IMR-90 (cell line): ENCODE measurements at regions not wholly inside any gene's neighbourhood (a gene's known extent, or its start where the extent isn't known, plus 50 kb on each side); places are given as distances from the start of the nearest gene placed in this dataset.

Experiments
- ATAC-seq: fragments of 200-7000 bp; cut with Tn5 transposase; 2 replicates; pipeline ENCODE4 v1.9.1; 2020; ENCODE audit warnings: low read depth, mild to moderate bottlenecking, moderate library complexity
- BruUV-seq: library from RNA; stranded (reverse); fragments of 400-500 nt; replicated peaks from 2 replicates; lab custom pipeline; 2021; lab: Mats Ljungman, UMichigan
- CTCF ChIA-PET: fragments of 300-600 bp; formaldehyde crosslinking; extraction: SDS; loops from one replicate; lab custom pipeline; 2021; ENCODE audit warnings: antibody characterized with exemption; lab: Yijun Ruan, JAX
- POLR2A ChIA-PET: fragments of 300-600 bp; sonication (Branson Sonifier 250); formaldehyde crosslinking; loops from one replicate; lab custom pipeline; 2022; ENCODE audit warnings: antibody characterized with exemption; ENCODE audit not compliant: unreplicated experiment; lab: Charles Lee
- DNase-seq: peaks from one replicate; pipeline ENCODE4 v3.0.0; 2013
- H2AFZ ChIP-seq: replicated peaks from 2 replicates; pipeline ENCODE3; 2013; ENCODE audit warnings: low read length, mild to moderate bottlenecking; ENCODE audit not compliant: poor library complexity
- H2AK5ac ChIP-seq: 2 replicates; pipeline ENCODE4 v1.6.1; 2013; ENCODE audit warnings: low read depth, low read length, inconsistent platforms
- H2AK9ac ChIP-seq: replicated peaks from 2 replicates; pipeline ENCODE3; 2013; ENCODE audit warnings: mild to moderate bottlenecking, low read depth, low read length, moderate library complexity; ENCODE audit not compliant: poor library complexity
- H2BK120ac ChIP-seq: 2 replicates; pipeline ENCODE4 v1.6.1; 2013; ENCODE audit warnings: low read depth, low read length, inconsistent platforms
- H2BK15ac ChIP-seq: 3 replicates; pipeline ENCODE4 v1.6.1; 2013; ENCODE audit warnings: low read depth, low read length, inconsistent platforms
- H2BK20ac ChIP-seq: 2 replicates; pipeline ENCODE4 v1.6.1; 2013; ENCODE audit warnings: low read depth, mild to moderate bottlenecking, inconsistent platforms, low read length, moderate library complexity
- H2BK5ac ChIP-seq: 2 replicates; pipeline ENCODE4 v1.6.1; 2013; ENCODE audit warnings: mild to moderate bottlenecking, low read depth, low read length, inconsistent platforms; ENCODE audit not compliant: poor library complexity, severe bottlenecking
- H3K14ac ChIP-seq: replicated peaks from 2 replicates; pipeline ENCODE4 v1.6.1; 2013; ENCODE audit warnings: low read depth, low read length, inconsistent platforms
- H3K18ac ChIP-seq: 2 replicates; pipeline ENCODE4 v1.6.1; 2013; ENCODE audit warnings: low read depth, low read length, control low read depth
- H3K23ac ChIP-seq: 2 replicates; pipeline ENCODE4 v1.6.1; 2013; ENCODE audit warnings: low read depth, low read length, inconsistent platforms
- H3K27ac ChIP-seq: 2 replicates; pipeline ENCODE4 v1.5.1; 2013; ENCODE audit warnings: mild to moderate bottlenecking, control low read depth, low read length; ENCODE audit not compliant: insufficient read depth
- H3K27me3 ChIP-seq: 2 replicates; pipeline ENCODE4 v1.6.1; 2013; ENCODE audit warnings: low read length; ENCODE audit not compliant: control insufficient read depth, insufficient read depth
- H3K36me3 ChIP-seq: 2 replicates; pipeline ENCODE4 v1.6.1; 2013; ENCODE audit warnings: low read length, mixed read lengths; ENCODE audit not compliant: control insufficient read depth, insufficient read depth
- H3K4ac ChIP-seq: 2 replicates; pipeline ENCODE4 v1.6.1; 2013; ENCODE audit warnings: low read depth, low read length, inconsistent platforms
- H3K4me1 ChIP-seq: 2 replicates; pipeline ENCODE4 v1.6.1; 2013; ENCODE audit warnings: low read length, mixed read lengths; ENCODE audit not compliant: control insufficient read depth, insufficient read depth
- H3K4me2 ChIP-seq: 2 replicates; pipeline ENCODE4 v1.6.1; 2013; ENCODE audit warnings: low read depth, mild to moderate bottlenecking, control low read depth, low read length, moderate library complexity
- H3K4me3 ChIP-seq: 2 replicates; pipeline ENCODE4 v1.5.1; 2013; ENCODE audit warnings: low read depth, mild to moderate bottlenecking, control low read depth, low read length, moderate library complexity; ENCODE audit not compliant: insufficient read depth
- H3K56ac ChIP-seq: 2 replicates; pipeline ENCODE4 v1.6.1; 2013; ENCODE audit warnings: low read length, inconsistent platforms; ENCODE audit not compliant: insufficient read depth; ENCODE audit errors: extremely low read depth
- H3K79me1 ChIP-seq, 2 experiments: 2 replicates each; pipeline ENCODE4 v1.6.1; 2013; ENCODE audit warnings: low read length in 2 of 2, inconsistent platforms in 1 of 2, low read depth in 1 of 2
- H3K9ac ChIP-seq: 2 replicates; pipeline ENCODE4 v1.6.1; 2013; ENCODE audit warnings: low read depth, low read length, control low read depth
- H3K9me1 ChIP-seq: 2 replicates; pipeline ENCODE4 v1.6.1; 2013; ENCODE audit warnings: low read length, inconsistent platforms; ENCODE audit not compliant: insufficient read depth
- H3K9me3 ChIP-seq: 2 replicates; pipeline ENCODE4 v1.6.1; 2013; ENCODE audit warnings: low read length; ENCODE audit not compliant: control insufficient read depth, insufficient read depth
- H4K20me1 ChIP-seq: 2 replicates; pipeline ENCODE4 v1.6.1; 2013; ENCODE audit warnings: low read length, inconsistent platforms; ENCODE audit not compliant: insufficient read depth
- H4K5ac ChIP-seq: 2 replicates; pipeline ENCODE4 v1.6.1; 2013; ENCODE audit warnings: mild to moderate bottlenecking, low read depth, low read length, control low read depth
- H4K8ac ChIP-seq, 2 experiments: 2 replicates each; pipeline ENCODE4 v1.6.1; 2013; ENCODE audit warnings: low read depth in 2 of 2, low read length in 2 of 2, control low read depth in 1 of 2, inconsistent platforms in 1 of 2
- H4K91ac ChIP-seq: 2 replicates; pipeline ENCODE4 v1.6.1; 2013; ENCODE audit warnings: low read depth, low read length, inconsistent platforms; ENCODE audit not compliant: insufficient read depth
- CHD1 ChIP-seq: IDR thresholded peaks from 2 replicates; pipeline ENCODE4 v1.6.1; 2012; ENCODE audit warnings: low read depth, low read length, improper control_type of control experiment
- CTCF ChIP-seq: conservative IDR thresholded peaks from 2 replicates; pipeline ENCODE4 v1.5.1; 2012; ENCODE audit warnings: mild to moderate bottlenecking, low read depth, low read length, improper control_type of control experiment
- ELK1 ChIP-seq: fragments of 150-350 bp; IDR thresholded peaks from 2 replicates; pipeline ENCODE4 v1.6.1; 2016; ENCODE audit warnings: low read depth, mild to moderate bottlenecking, low read length, moderate library complexity, borderline replicate concordance
- MAZ ChIP-seq: IDR thresholded peaks from 2 replicates; pipeline ENCODE4 v1.6.1; 2012; ENCODE audit warnings: low read depth, mild to moderate bottlenecking, low read length, improper control_type of control experiment, moderate library complexity, borderline replicate concordance
- NFE2L2 ChIP-seq: fragments of 150-350 bp; IDR thresholded peaks from 2 replicates; pipeline ENCODE4 v1.6.1; 2016; ENCODE audit warnings: low read depth, mild to moderate bottlenecking, low read length
- RFX5 ChIP-seq: IDR thresholded peaks from 2 replicates; pipeline ENCODE4 v1.8.0; 2012; ENCODE audit warnings: low read depth, mild to moderate bottlenecking, low read length, moderate library complexity
- WGBS, 2 experiments: methylation state at CpG; one replicate each; pipeline versions ENCODE4 v1.1.5 to v1.1.7; 2013; ENCODE audit warnings: missing lambda C conversion rate in 2 of 2; ENCODE audit not compliant: insufficient read length in 1 of 2; ENCODE audit errors: extremely low coverage in 2 of 2; 5-methylcytosine and 5-hydroxymethylcytosine counted together
- dilution Hi-C: fragments of 300-500 bp; cut with HindIII; formaldehyde crosslinking; loops from one replicate; pipeline ENCODE4 v1.14.3; 2018; ENCODE audit warnings: low sequenced_read_pairs; ENCODE audit not compliant: unreplicated experiment
- in situ Hi-C: fragments of 300-500 bp; cut with MboI; formaldehyde crosslinking; loops from 3 replicates; pipeline ENCODE4 v1.14.3; 2019; ENCODE audit warnings: low sequenced_read_pairs, inconsistent platforms, mixed read lengths
- intact Hi-C: fragments of 100-400 bp; cut with micrococcal nuclease; formaldehyde crosslinking; loops from 2 replicates; pipeline ENCODE4 v1.10.0; 2022

GRCh38 chr10:94102436-94102835, 108.7 kb downstream of the PLCE1 start:
- dilution Hi-C loops (no loop called here), intact Hi-C loops (no loop called here), in situ Hi-C loops (no loop called here)
- ATAC-seq (no peak), DNase-seq (no peak)
- Histone ChIP-seq H2BK20ac (no peak overlapping the region), H2AK9ac (no peak overlapping the region), H3K9ac (no peak overlapping the region), H3K4me1 (peaks cover 16% of the 10 kb centered on the region), H3K27ac (no peak overlapping the region), H4K20me1 (no peaks in the 10 kb centered on the region), H3K36me3 (no peaks in the 10 kb centered on the region), H3K9me3 (no peaks in the 10 kb centered on the region), H4K8ac (no peak overlapping the region), H3K23ac (no peak overlapping the region), H3K14ac (0 out of 2 replicates have a peak overlapping the region, but pooled peaks have one; percentile 23), H3K9me1 (peaks cover 13% of the 10 kb centered on the region), H4K5ac (no peak overlapping the region), H2BK120ac (peak overlapping the region; percentile 30; the same call in 1 of the 2 replicates), H3K79me1 (no peaks in the 10 kb centered on the region), H3K4ac (0 out of 2 replicates have a peak overlapping the region, but pooled peaks have one; percentile 31), H3K27me3 (peaks cover 2% of the 10 kb centered on the region; the same call in 1 of the 2 replicates), H4K91ac (no peak overlapping the region), H2AK5ac (peak overlapping the region; percentile 54), H2BK15ac (no peak overlapping the region), H2AFZ (no peak overlapping the region), H3K4me2 (no peak overlapping the region), H3K18ac (no peak overlapping the region), H3K56ac (no peak overlapping the region), H2BK5ac (no peak overlapping the region), H3K4me3 (no peak overlapping the region)
- no TSS peak for BruUV-seq
- WGBS, 2 experiments = no CpG with 5 or more reads among the region's 5 CpGs
- CTCF ChIA-PET = no interaction called here
- TF ChIP-seq RFX5 (no peak), NFE2L2 (no peak), ELK1 (no peak), CHD1 (no peak), CTCF (no peak), MAZ (no peak)
- POLR2A ChIA-PET = no interaction called here
